ENCODE measurements at regions not wholly inside any gene's neighbourhood (a gene's known extent, or its start where the extent isn't known, plus 50 kb on each side); places are given as distances from the start of the nearest gene placed in this dataset.

- TF ChIP-seq POLR2A (IDR thresholded peaks at IDR 0.05; ENCODE audit: low read length) (no peak), GATA1 (IDR thresholded peaks at IDR 0.05; ENCODE audit: low read depth, low read length) (no peak)
These were observed 165.8 kb downstream of the GADD45G start for GRCh38 chr9:89770531-89771174.
